Lung microvascular endothelial cell (primary cell): ENCODE measurements at regions not wholly inside any gene's neighbourhood (a gene's known extent, or its start where the extent isn't known, plus 50 kb on each side); places are given as distances from the start of the nearest gene placed in this dataset.
A peak's percentile ranks its signal among the peaks of the same experiment; 100 is the strongest.

Experiments
- DNase-seq, 2 donors: peaks; one replicate each; pipeline versions ENCODE4 v3.0.0 to v3.0.0-alpha.2; 2010; ENCODE audit warnings: low read depth in 2 of 2

DNA sequence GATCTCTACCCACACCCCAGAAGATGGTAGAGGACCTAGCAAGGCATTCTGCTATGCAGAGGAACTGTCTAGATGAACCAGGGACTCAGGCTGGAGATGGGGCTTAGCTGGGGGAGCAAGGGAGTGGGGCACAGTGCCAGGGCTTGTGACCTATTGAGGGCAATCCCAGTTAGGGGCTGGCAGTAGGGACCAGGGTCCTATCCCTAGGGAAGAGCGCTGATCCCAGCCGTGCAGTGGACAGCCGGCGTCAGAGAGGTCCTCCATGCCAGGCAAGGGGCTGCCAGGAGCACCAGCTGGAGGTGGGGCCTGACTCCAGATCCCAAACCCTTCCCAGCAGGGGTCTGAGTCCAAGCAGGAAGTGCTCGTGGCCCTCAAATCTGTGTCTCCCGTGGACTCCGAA lies 52.7 kb upstream of the NEURL1B start:
- DNase-seq, result no peak

DNA sequence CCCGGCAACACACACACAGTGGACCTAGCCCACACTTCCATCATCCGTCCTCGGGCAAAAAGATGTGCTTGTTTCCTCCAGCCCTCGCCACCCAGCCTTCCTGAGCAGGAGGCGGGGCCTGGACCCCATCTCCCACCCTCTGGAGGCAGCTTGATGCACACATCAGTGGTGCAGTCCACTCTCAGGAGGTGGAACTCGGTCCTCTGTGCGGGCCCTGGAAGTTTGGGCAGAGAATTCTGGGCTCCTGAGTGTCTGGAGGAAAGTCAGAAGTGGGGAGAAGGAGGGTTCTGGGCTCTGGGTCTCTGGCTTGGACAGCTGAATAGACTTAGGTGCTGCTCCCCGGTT lies 54.0 kb upstream of the NEURL1B start:
- no peak for DNase-seq

DNA sequence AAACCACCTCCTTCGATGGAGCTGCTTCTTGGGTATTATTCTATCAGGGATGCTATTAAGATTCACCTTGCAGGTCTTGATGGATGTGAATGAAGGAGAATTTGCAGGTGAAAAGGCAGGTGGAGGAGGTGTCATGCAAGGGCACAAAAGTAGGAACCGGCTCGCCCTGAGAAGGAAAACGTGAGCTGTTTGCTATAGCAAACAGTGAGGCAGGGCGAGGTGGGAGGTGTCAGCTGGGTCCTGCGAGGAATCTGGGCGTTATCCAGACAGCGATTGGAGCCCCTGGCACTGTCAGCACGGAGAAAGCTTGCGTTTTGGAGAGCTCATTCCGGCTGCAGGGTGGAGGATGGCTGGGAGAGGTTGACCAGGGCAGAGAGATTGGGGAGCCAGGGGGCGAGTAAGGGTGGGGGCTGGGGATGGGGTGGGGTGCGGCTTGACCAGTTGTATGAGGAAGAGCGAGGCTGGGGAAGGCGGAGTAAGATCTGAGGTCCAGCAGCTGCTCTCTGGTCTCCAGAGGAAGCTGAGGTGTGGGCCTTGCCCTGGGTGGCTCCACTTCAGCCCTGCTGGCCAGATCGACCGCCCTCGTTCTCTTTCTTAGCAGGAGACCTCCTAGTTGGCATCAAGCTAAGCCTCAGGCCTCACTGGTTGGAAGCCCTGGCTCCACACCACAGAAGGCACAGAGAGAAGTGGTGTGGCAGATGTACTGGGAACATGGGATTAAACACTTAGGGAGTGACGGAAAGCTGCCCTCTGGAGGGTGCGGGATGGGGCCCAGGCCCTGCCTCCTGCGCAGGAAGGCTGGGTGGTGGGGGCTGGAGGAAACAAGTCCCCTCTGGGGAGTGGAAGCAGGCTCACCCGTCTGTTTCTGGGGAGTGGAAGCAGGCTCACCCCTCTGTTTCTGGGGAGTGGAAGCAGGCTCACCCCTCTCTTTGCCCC lies 54.7 kb upstream of the NEURL1B start:
- no peak for DNase-seq

DNA sequence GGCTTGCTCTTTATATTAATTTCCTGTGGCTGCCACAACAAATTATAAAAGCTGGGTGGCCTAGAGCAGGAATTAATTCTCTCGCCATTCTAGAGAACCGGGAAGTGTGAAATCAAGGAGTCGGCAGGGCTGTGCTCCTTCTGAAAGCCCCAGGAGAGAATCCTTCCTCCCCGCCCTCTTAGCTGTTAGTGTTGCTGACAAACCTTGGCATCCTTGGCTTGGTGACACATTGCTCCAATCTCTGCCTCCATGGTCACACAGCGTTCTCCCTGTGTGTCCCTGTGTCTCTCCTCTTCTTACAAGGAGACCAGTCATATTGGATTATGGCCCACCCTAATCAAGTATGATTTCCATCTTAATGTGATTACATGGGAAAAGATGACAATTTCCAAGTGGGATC lies 55.9 kb upstream of the NEURL1B start:
- no peak for DNase-seq

DNA sequence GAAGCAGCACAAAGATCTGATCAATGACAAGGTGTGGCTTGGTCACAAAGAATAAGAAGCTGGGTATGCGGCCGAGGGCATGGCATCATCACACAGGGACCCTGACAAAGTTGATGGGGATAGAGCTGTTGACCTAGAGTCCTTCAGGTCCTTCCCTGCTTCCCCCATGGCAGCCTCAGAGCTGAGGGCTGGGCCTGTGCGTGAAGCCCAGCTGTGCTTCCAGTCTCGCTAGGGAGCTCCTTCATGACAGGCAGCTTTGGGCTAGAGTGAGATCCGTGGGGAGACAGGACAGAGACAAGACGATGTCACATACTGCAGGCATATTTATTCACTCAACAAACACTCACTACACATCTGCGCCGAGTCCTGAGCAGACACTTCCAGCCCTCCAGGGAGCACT lies 56.4 kb upstream of the NEURL1B start:
- no peak for DNase-seq

DNA sequence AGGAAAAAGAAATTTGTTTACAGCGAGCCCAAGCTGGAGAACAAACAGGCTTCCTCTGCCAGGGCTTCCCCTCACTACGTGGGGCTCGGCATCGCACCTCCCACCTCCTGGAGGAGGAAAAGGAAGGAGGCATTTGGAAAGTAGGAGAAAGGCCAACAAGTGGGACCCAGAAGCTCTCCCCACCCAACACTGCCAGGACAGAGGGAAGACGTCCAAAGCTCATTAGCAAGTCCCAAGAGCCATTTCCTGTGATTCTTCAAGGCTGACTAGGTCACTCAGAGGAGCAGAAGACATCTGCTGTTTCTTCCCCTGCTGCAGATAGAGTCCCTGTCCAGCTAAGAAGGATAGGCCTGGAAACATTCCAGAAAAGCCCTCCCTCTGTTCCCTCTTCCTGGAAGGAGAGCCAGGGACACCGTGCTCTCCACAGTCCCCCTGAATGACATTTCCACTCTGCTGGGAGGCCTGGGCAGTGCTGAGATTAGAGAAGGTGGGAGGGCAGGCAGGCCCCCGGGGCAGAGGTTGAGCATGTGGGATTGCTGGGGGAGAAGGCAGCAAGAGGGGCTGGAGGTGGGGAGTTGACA lies 57.0 kb upstream of the NEURL1B start:
- DNase-seq, result peak in 1 of 2 donors; percentile 83

DNA sequence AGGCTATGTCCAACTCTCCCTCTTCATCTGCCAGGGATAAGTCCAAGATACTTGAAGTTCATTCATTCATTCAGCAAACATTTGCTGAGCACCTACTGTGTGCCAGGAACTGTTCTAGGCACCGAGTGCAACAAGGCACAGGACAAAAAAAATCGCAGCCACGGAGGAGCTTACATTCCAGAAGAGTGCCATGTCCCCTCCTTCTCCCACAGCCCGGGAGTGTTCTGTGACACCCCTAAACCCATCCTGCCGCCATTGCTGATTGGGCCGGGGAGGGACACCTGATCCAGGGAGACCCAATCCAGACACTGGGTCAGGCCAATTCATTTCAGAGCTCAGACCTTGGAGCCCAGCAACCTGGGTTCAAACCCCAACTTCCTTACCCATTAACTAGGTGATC lies 58.1 kb upstream of the NEURL1B start:
- no peak for DNase-seq

DNA sequence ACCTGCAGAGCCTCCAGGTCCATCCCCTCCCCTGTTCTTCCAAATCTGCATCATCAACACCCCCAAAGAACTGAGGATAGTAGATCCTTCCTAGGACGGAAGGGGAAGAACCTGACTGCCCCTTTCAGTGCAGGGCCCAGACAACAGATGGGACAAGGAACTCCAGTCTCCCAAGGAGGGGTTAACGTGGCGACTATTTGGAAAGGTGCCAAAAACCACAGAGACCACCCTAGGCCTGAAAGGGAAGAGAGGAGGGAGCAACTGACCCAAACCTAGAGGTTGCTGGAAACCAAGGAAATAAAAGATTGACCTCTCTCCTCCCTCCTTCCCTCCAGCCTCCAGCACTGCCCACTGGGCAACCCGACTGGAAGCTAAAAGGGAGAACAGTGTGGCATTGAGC lies 59.7 kb upstream of the NEURL1B start:
- no peak for DNase-seq

DNA sequence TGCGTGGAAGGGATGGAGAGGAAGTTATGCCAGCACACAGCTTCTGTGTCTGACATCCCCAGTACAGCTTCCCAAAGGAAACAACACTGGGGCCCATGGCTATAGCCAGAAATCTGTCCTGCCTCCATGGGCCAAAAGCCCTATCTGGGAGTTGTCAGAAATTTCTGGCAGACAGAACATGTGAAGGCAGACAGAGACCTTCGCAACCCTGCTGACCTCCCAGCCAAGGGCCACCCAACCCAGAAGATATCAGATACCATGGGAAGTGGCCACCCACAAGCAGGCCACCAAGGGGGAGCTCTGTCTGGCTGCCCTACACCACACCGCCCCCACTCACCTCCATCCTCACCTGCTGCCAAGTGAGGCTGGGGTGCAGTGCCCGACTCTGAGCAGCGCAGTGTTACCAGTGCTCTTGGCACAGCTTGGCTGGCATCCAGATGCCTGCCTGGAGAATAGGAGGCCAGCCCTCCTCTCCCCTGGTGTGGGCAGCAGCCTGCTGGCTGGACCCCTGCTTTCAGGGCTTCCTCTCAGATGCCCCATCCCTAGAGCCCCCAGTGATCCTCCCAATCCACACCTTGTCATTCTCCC lies 61.6 kb upstream of the NEURL1B start:
- DNase-seq, result no peak

DNA sequence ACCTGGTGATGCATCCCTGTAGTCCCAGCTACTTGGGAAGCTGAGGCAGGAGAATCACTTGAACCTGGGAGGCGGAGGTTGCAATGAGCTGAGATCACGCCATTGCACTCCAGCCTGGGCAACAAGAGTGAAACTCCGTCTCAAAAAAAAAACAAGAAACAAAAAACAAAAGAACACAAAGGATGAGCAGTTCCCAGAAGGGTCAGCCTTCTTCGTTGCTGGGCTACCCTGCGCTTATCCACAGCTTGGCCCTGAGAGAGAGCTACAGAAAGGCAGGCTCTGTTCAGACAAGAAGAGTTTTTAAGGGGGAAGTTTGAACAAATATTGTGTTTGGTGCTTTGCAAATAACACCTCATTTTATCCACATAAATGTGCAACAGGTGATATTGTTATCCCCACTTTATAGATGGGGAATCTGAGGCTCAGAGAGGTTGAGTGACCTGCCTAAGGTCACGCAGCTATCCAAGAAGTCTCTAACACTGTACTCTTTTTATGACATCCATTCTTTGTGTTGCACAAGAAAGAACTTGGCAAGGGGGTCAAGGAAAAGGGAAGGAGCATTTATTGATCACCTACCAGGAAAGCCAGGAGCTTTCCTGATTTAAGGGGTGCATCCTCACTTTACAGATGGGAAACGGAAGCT lies 63.7 kb upstream of the NEURL1B start:
- DNase-seq, result no peak

DNA sequence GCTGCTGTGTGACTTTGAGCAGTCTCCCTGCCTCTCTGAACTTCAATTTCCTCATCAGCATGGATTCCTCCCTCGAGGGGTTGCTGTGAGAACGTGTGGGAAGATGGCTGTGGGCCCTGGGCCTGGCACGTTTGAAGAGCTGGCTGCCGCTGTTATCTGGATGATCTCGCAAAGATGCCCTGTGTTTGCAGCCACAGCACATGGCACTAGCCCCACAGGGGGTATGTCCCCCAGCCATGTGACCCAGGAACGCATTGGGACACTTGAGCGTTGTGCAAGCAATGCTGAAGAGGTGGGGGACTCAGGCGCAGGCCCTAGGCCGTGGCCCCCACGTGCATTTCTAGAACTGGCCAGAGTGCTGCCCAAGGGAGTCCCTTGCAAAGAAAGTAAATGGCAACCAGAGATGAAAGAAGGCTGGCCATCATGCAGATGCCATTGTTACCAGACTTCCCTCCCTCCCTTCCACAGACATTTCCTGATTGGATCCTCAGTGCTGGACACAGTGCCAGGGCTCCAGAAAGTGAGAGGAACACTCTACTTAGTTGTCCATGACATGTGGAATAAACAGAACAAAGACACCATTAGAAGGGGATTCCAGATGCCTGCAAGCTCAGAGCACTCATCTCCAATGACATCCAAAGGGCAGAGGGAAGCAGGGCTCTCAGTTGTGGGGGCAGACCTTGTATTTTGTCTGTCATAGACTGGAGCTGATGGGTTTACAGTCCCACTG lies 65.1 kb upstream of the NEURL1B start:
- DNase-seq, result no peak

DNA sequence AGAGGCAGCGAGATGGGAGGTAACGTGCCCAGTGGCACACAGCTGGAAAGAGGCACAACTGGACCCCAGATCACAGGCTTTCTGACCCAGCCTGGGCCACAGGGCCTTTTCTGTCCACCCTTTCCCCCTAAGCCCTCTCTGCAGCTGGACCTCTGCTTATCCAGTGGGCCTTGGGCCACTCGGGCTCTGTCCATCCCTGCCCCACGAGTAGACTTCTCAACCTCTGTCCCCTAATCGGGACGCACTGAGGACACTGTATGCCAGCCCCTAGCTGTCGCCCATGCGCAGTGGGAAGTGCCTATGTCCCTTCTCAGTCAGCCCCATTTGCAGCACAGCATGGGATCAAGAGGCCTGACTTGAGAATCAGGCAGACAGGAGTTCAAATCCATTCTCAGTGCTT lies 65.6 kb upstream of the NEURL1B start:
- DNase-seq, result no peak

DNA sequence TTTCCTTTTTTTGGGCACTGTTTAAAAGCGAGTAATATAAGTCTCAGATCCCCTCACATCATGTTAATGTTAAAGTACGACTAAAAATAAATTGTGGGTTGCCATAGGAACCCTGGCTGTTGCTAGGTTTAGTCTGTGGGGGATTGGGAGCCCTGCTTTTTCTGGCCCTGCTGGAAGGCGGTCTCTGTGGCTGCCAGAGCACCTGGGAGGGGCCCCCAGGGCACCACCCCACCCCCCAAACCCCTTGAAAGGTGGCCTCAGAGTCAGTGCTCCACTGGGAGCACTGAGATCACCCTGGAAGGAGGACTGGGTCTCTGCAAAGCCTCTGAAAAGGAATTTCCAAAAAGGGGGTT lies 66.2 kb upstream of the NEURL1B start:
- no peak for DNase-seq

DNA sequence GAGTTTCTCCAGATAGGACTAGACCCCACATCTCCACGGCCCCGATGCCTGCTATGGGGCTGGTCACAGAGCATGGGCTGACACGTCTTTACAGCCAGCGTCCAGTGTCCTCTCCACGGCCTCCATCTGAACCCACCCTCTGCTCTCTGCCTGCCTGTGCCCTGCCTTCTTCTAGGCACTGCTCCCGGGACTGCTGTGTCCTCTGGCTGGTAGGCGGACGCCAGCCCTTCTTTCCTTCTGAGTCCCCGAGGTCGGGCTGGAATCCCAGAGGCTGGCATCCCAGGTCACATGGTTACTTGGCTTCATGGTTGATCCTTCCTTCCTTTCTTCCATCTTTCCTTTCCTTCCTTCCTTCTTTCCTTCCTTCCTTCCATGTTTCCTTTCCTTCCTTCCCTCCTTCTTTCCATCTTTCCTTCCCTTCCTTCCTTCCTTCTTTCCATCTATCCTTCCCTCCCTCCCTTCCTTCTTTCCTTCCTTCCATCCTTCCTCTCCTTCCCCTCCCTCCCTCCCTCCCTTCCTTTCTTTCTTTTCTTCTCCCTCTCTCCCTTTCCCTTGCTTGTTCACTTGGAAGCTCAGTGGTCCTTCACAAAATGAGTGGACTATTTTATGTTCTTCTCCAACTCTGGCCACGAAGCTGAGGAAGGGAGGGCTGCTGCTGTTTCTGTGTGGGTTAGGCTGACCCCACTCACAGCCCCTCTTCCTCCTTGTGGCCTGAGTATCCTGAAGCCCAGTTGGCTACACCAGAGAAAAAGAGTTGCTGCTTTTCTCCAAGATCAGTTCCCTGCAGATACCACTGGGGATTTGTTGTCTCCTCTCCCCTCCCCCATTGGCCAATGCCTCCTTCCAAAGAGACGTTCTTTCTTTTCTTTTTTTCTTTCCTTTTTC lies 66.8 kb upstream of the NEURL1B start:
- no peak for DNase-seq

DNA sequence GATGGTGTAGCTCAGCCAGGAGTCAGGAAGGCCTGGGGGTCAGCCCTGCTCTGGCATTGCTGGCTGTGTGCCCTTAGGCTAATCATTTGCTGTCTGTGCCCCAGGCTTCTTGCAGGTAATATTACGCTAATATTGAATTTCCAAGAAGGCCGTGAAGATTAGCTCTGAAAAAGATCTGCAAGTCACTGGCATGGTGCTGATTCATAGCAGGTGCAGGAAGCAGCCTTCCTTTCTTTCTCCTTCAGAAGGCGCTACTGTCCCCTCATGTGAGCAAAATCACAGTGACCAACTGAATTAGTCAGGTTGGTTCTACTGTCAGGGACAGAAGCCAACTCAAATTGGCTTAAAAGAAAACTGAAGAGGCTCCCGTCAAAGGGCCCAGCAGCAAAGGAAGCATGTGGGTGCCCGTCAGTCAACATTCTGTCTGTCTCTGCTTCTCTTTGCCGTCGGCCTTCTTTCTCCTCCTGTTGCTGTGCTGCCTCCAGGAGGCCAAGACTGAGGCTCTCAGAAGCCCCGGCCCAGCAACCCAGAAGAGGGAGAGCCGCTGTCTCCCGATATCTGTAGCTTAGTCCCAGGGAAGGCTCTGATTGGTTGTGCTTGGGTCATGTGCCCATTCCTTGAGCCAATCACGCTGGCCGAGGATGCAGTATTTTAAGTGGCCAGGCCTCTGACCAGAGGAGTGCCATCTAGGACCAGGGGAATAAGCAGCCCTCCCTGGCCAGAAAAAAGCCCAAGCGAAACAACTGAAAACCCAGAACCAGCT lies 67.8 kb upstream of the NEURL1B start:
- DNase-seq, result no peak

DNA sequence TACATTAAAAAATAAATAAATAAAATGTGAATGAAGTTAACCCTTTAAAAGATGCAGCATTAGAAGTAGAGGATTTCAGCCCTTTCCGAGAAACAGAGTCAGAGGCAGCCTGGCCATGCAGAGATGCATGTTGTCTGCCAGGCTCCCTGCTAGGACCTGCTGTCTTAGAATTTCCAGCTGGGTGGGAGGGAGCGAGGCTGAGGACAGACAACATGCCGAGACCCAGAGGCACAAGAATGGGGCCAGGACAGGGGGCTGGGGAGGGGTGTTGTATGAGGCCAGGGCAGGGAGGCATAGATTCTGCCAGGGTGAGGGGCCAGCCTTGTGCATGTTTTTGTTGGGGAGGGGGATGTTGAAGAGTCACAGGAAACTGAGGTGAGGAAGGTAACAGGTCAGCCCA lies 68.6 kb upstream of the NEURL1B start:
- no peak for DNase-seq

DNA sequence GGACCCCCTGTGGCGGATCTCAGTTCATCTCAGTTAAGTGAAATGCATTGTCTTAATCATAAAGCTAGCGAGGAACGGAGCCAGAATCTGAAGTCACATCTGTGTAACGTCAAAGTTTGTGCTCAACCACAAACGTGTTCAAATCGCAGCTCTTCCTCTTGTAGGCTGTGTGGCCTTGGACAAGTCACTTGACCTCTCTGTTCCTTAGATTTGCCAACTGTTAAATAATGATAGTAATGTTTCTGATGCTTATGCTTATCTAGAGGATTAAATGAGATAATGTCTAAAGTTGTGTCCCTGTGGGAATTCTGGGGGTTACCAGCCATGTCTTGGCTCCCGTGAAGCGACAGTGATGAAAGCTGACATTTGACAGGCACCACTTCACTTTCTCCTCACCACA lies 69.2 kb upstream of the NEURL1B start:
- no peak for DNase-seq

DNA sequence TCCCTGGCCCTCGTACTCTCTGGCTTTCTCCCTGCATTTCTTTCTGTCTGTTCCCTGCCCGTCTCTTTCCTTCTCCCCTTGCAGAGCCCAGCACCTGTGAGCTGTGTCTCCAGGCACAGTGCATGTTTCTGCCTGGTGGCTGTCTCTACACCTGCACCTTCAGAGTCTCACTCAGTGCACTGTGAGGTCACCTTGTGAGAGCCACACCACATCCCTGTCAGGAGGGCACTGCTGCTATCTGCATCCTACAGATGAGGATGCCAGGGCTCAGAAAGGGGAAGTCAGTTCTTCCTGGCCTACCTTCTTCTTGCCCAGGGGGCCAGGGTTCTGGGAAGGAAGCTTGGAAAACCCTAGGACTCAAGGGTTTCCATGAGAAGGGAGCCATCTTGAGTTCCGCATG lies 69.7 kb upstream of the NEURL1B start:
- DNase-seq, result no peak

DNA sequence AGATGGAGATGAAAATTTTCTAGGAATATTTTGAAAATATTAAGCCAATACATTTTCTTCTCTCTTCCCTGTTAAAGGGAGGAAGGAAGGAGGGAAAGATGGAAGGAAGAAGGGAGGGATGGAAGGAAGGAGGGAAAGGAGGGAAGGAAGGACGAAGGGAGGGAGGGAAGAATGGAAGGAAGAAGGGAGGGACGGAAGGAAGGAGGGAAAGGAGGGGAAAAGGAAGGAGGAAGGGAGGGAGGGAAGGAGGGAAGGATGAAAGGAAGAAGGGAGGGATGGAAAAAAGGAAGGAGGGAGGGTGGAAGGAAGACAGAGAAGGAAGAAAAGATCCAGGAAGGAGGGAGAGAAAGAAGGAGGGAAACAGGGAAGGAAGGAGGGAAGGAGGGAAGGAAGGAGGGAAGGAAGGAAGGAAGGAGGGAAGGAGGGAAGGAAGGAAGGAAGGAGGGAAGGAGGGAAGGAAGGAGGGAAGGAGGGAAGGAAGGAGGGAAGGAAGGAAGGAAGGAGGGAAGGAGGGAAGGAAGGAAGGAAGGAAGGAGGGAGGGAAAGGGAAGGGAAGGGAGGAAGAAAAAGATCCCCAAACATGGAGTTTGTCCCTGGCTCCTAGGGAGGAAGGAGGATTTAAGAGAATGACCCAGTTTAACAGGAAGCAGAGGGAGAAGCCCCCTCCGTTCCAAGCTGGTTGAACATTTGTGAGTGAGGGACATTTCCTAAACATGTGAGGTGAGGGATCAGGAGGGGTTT lies 70.3 kb upstream of the NEURL1B start:
- no peak for DNase-seq
